Ishikawa (cell line): ENCODE measurements at regions not wholly inside any gene's neighbourhood (a gene's known extent, or its start where the extent isn't known, plus 50 kb on each side); places are given as distances from the start of the nearest gene placed in this dataset.

Experiments
- CEBPB ChIP-seq: IDR thresholded peaks from 2 replicates; pipeline ENCODE4 v1.6.1; 2012
- CREB1 ChIP-seq: IDR thresholded peaks from 2 replicates; pipeline ENCODE4 v1.6.1; 2012; ENCODE audit warnings: low read depth
- EGR1 ChIP-seq: IDR thresholded peaks from 2 replicates; pipeline ENCODE4 v1.6.1; 2012
- EP300 ChIP-seq: IDR thresholded peaks from 2 replicates; pipeline ENCODE4 v1.6.1; 2012; ENCODE audit warnings: borderline replicate concordance
- FOXM1 ChIP-seq: IDR thresholded peaks from 2 replicates; pipeline ENCODE4 v1.6.1; 2012; ENCODE audit warnings: low read depth, borderline replicate concordance
- MAX ChIP-seq: IDR thresholded peaks from 2 replicates; pipeline ENCODE4 v1.6.1; 2012
- NFIC ChIP-seq: IDR thresholded peaks from 2 replicates; pipeline ENCODE4 v1.6.1; 2012
- RAD21 ChIP-seq: IDR thresholded peaks from 2 replicates; pipeline ENCODE4 v1.6.1; 2012; ENCODE audit warnings: low read depth
- REST ChIP-seq: IDR thresholded peaks from 2 replicates; pipeline ENCODE4 v1.6.1; 2012; ENCODE audit warnings: low read depth, mild to moderate bottlenecking
- TAF1 ChIP-seq: IDR thresholded peaks from 2 replicates; pipeline ENCODE4 v1.6.1; 2012; ENCODE audit warnings: low read depth, mild to moderate bottlenecking
- TCF12 ChIP-seq: IDR thresholded peaks from 2 replicates; pipeline ENCODE4 v1.6.1; 2012; ENCODE audit warnings: low read depth
- TEAD4 ChIP-seq: IDR thresholded peaks from 2 replicates; pipeline ENCODE4 v1.6.1; 2012
- USF1 ChIP-seq: IDR thresholded peaks from 2 replicates; pipeline ENCODE4 v1.6.1; 2012
- YY1 ChIP-seq: IDR thresholded peaks from 2 replicates; pipeline ENCODE4 v1.6.1; 2012; ENCODE audit warnings: low read depth
- ZBTB7A ChIP-seq: IDR thresholded peaks from 2 replicates; pipeline ENCODE4 v1.6.1; 2012; ENCODE audit warnings: low read depth

GRCh38 chr3:193912621-193913178, 223.2 kb upstream of the HES1 start:
- TF ChIP-seq EP300 (no peak), YY1 (no peak), USF1 (no peak), ZBTB7A (no peak), NFIC (no peak), RAD21 (no peak), REST (no peak), TEAD4 (no peak), EGR1 (no peak), TCF12 (no peak), CREB1 (no peak), CEBPB (no peak), MAX (no peak), TAF1 (no peak), FOXM1 (no peak)

GRCh38 chr3:193914602-193915001, 221.3 kb upstream of the HES1 start:
- no peak for TF ChIP-seq TEAD4
- no peak for TF ChIP-seq EGR1
- no peak for TF ChIP-seq TAF1
- TF ChIP-seq ZBTB7A: no peak
- TF ChIP-seq FOXM1: no peak
- TF ChIP-seq EP300: no peak
- no peak for TF ChIP-seq REST
- TF ChIP-seq YY1: no peak
- no peak for TF ChIP-seq MAX
- TF ChIP-seq TCF12: no peak
- TF ChIP-seq NFIC: no peak
- TF ChIP-seq USF1: no peak

- no peak for TF ChIP-seq EP300
- TF ChIP-seq CEBPB: no peak
Measured at GRCh38 chr3:193915099-193915498, 220.8 kb upstream of the HES1 start.

- TF ChIP-seq YY1 (no peak), CEBPB (no peak), TCF12 (no peak), USF1 (no peak), TEAD4 (no peak), MAX (no peak), EP300 (no peak), TAF1 (no peak), ZBTB7A (no peak), FOXM1 (no peak), NFIC (no peak), REST (no peak), CREB1 (no peak), RAD21 (no peak), EGR1 (no peak)
Measured at GRCh38 chr3:193915613-193916012, 220.3 kb upstream of the HES1 start.
